RCC 7860 (cell line): ENCODE measurements at regions not wholly inside any gene's neighbourhood (a gene's known extent, or its start where the extent isn't known, plus 50 kb on each side); places are given as distances from the start of the nearest gene placed in this dataset.
"Not testable (repeated sequence)": the region's sequence is repeated elsewhere in the genome, so short reads cannot be mapped to it uniquely, and the experiment has no call there.

ENCODE experiments used
- DNase-seq: peaks from one replicate; pipeline ENCODE4 v3.0.0-alpha.2; 2015; ENCODE audit warnings: low spot score
- FAIRE-seq: peaks from 2 replicates; lab custom pipeline; 2012; peaks lifted over from hg19 to GRCh38; lab: Jason Lieb, UNC

DNA sequence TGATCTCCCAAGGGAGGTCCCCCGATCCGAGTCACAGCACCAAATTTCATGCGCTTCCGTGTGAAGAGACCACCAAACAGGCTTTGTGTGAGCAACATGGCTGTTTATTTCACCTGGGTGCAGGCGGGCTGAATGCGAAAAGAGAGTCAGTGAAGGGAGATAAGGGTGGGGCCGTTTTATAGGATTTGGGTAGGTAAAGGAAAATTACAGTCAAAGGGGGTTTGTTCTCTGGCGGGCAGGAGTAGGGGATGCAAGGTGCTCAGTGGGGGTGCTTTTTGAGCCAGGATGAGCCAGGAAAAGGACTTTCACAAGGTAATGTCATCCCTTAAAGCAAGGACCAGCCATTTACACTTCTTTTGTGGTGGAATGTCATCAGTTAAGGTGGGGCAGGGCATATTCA lies 309.2 kb upstream of the PAPPA start:
- not testable (repeated sequence) for FAIRE-seq

GRCh38 chr9:115845648-115846312 lies 307.8 kb upstream of the PAPPA start:
- FAIRE-seq (no peak), DNase-seq (no peak)

More for the DNA sequence above, 309.2 kb upstream of the PAPPA start:
- DNase-seq: not testable (repeated sequence)

DNA sequence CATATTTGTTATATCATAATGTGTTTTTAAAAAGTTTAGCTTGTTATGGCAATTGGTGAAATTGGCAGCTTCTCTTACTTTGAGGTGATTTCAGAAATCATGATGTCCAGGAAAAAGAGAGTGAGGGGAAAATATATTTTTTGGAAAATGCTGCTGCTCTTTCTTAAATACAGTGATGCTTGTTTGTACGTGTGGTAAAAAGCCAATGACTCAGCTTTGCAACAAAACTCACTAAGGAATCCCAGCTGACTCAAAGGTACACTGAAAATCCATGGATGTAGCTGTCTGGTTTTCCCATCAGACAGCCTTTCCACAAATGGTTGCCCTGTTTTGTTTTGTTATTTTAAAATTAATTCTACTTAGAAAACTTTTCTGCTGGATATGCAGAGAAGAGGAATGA lies 306.4 kb upstream of the PAPPA start:
- FAIRE-seq: no peak
- no peak for DNase-seq

DNA sequence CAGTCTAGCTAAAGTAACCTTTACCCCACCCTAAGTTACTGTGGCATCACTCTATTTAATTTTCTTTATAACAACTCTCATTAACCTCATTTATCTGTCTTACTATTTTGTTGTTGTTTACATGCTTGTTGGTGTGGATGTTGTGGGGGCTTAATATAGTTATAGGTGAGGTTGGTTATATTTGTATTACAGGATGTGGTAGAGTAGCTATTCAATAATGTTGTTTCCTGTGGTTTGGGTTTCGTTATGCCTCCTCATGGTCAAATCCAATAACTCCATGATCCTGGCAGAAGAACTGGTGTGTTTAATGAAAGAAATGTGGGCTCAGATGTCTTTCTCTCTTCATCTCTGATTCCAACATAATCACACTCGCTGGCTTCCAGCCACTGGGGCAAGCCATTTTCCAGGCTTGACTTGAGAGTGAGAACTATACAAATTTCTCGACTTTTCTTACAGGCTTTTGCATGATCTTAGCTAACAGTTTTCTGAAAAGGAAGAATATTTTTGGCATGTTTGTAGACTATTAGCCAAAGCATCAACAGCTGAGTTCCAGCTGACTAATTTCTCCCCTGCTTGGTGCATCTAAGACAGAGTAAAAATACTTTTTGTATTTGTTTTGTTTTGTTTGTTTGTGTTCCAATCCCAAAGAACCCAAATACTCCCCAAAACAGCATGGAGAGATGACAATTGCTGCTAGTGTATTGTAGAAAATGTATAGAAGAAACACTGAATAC lies 303.7 kb upstream of the PAPPA start:
- DNase-seq (no peak), FAIRE-seq (no peak)

- DNase-seq (no peak), FAIRE-seq (no peak)
Measured at GRCh38 chr9:115850548-115851304, 302.9 kb upstream of the PAPPA start.

GRCh38 chr9:115855458-115856133 lies 298.0 kb upstream of the PAPPA start:
- FAIRE-seq: no peak

DNA sequence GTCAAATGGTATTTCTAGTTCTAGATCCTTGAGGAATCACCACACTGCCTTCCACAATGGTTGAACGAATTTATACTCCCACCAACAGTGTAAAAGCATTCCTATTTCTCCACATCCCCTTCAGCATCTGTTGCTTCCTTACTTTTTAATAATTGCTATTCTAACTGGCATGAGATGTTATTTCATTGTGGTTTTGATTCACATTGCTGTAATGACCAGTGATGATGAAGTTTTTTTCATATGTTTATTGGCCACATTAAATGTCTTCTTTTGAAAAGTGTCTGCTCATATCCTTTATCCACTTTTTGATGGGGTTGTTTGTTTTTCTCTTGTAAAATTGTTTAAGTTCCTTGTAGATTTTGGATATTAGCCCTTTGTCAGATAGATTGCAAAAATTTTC lies 295.2 kb upstream of the PAPPA start:
- not testable (repeated sequence) for FAIRE-seq, DNase-seq

More at GRCh38 chr9:115855458-115856133, 298.0 kb upstream of the PAPPA start:
- DNase-seq: no peak

DNA sequence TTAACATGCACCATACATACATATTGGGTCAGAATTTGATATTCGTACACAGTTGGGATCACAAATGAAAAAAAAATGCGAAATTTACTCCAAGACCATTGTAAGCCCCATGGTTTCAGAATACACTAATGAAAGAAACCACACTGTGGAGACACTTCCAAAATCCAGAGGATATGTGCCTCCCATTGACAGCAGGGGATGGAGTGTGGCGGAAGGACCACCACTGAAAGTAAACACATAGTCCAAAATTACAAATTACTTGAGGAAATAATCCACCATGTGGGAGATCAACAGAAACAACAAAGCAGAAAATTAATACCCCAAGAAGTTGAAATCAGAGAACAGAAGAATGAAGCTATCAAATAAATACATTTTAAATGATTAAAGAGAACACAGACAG lies 291.6 kb upstream of the PAPPA start:
- FAIRE-seq (no peak), DNase-seq (no peak)

- no peak for DNase-seq
- FAIRE-seq: no peak
Measured at GRCh38 chr9:115864581-115864980, 289.0 kb upstream of the PAPPA start.

DNA sequence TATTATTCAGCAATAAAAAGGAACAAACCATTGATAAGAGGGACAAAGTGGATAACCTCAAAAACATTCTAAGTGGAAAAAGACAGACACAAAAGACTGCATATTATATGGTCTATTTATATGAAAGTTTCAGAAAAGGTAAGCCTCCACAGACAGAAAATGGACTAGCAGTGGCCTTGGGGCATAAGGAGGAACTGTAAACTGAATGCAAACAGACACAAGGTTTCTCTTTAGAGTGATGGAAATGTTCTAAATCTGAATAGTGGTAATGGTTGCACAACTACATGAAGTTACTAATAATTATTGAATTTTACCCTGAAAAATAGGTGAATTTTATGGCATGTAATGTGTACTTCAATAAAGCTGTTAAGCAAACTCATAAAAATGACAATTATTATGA lies 286.3 kb upstream of the PAPPA start:
- DNase-seq: no peak

GRCh38 chr9:115877852-115878438 lies 275.6 kb upstream of the PAPPA start:
- no peak for FAIRE-seq

More for the DNA sequence above, 286.3 kb upstream of the PAPPA start:
- no peak for FAIRE-seq

DNA sequence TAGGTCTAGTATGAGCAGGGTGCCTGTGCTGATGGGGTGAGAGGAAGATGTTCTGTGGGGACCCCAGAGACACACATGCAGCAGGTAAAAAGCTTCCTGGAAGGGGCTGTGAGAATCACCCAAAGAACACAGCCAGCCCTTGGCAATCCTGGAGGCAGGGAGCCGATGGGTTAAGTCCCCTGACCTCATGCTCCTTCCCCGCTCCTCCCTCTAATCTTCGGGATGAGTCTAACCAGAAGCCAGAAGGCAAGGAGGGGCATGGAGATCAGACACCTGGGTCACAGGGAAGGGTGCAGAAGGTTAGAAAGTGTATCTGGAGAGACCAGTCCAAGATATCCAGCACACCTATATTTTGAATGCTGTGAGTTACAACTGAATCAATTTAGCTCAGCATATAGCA lies 274.1 kb upstream of the PAPPA start:
- DNase-seq (no peak), FAIRE-seq (no peak)

More at GRCh38 chr9:115877852-115878438, 275.6 kb upstream of the PAPPA start:
- no peak for DNase-seq

DNA sequence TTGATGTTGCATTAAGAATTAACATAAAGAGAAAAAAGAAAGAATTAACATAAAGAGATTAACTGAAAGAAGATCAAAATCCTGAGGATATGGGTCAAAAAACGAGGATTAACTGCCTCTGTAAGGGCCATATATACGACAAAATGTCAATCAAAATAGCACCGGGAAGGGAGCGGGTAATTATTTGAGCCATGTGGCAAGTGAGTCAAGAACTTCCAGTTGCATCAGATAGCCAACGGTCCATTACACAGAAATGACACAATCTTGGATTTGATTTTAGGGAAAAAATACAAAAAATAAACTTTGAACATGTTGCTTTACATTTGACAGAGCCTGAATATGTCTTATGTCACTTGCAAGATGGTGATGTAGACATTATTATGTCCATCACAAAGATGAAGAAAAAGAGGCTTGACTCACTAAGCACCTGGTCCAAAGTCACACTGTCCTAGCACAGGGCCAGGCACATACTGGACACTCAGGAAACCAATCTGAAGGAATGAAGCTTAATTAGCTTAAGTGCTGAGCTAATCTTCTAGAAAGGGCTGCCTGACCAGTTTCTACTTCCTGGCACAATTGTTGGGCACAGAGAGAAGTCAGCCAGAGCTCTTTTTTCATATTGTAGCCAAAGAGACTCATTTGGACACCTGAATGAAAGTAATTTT lies 273.2 kb upstream of the PAPPA start:
- FAIRE-seq (no peak), DNase-seq (no peak)

- DNase-seq (no peak), FAIRE-seq (no peak)
Measured at GRCh38 chr9:115882911-115883310, 270.7 kb upstream of the PAPPA start.

GRCh38 chr9:115883467-115884329 lies 269.9 kb upstream of the PAPPA start:
- DNase-seq (peak; percentile 33), FAIRE-seq (peak; percentile 55)

DNA sequence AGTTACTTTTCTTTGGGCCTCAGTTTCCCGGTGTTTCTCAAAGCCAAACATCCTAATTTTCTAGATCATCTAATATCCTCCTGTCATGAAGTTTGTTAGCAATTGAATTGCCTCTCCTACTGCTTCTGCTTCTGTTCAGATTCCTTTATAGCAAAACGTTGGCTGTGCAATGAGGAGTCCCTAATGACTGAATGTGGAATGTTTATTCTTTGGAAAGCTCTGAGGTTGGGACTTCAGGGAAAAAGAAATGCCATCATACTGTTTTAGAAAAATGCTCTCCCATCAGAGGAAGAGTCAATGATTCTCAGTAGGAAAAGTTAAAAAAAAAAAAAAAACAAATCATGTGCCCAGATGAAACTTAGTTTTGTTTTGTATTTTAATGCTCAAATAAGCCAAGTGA lies 268.7 kb upstream of the PAPPA start:
- no peak for DNase-seq
- no peak for FAIRE-seq

DNA sequence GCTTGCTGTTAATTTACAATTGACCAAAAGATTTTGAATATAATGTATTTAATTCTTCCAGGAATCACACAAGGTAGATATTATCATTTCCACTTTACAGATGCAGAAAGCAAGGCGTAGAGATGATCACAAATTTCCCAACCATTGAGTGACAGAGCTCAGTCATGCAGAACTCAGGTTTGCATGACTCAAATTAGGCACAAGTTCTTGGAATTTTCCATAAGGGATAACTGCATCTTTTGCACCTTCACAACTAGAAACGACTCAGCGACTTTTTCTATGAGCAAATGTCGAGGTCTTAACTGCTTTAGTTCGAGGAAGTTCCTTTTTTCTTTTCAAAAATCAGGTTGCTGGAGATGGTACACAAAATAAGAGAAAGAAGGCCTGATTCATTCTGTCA lies 265.5 kb upstream of the PAPPA start:
- DNase-seq (peak; percentile 52), FAIRE-seq (peak; percentile 88)

GRCh38 chr9:115891929-115892328 lies 261.7 kb upstream of the PAPPA start:
- no peak for DNase-seq

DNA sequence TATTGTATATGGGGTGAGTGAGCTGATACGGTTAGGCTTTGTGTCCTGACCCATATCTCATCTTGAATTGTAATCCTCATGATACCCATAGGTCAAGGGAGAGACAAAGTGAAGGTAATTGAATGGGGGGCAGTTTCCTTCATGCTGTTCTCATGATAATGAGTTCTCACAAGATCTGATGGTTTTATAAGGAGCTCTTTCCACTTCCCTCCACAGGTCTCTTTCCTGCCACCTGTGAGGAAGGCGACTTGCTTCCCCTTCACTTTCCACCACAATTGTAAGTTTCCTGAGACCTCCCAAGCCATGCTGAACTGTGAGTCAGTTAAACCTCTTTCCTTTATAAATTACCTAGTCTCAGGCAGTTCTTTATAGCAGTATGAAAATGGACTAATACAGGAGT lies 255.1 kb upstream of the PAPPA start:
- not testable (repeated sequence) for DNase-seq, FAIRE-seq

More at GRCh38 chr9:115891929-115892328, 261.7 kb upstream of the PAPPA start:
- FAIRE-seq: peak; percentile 42
